ENCODE measurements at regions not wholly inside any gene's neighbourhood (a gene's known extent, or its start where the extent isn't known, plus 50 kb on each side); places are given as distances from the start of the nearest gene placed in this dataset.

GRCh38 chr3:117695321-117695720 is 985.7 kb downstream of the TUSC7 start:
- no peak for TF ChIP-seq CTCF (IDR thresholded peaks at IDR 0.05)
- no peak for TF ChIP-seq POLR2A (IDR thresholded peaks at IDR 0.05)
